ENCODE measurements at regions not wholly inside any gene's neighbourhood (a gene's known extent, or its start where the extent isn't known, plus 50 kb on each side); places are given as distances from the start of the nearest gene placed in this dataset.

DNA sequence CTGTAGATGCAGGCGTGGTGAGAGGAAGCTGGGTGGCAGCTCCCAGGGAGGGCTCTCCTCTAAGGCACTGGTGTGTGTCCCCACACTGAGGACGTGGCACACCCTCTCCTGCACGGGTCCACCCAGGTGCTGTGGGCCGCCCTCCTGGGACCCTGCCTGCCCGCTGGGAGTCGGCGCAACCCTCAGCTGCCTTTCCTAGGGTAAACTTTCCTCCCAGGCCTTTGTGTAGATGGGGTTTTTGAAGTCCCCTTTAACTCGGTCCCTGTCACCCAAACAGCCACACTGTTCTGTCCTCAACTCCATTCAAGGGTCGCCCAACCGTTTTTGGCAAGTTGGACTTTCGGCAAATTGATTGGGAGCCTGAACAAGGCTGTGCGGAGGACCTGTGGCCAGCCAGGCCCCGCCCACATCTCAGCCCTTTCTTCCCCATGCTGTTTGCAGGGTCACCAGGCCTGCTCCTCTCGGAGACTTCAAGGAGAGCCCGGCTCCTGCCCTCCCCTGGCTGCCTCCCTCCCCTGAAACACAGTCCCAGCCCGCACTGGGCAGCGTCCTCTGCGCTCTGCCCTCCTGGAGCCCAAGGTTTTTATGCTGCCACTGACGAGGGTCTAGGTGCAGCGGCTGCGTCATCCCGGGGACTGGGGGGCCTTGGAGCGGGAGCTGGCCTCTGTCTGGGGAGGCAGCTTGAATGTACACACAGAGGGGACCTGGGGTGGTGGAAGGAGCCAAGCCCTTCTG, 1126.2 kb downstream of the BRD1 start:
- DNase-seq (ENCODE audit: low read depth): no peak
- H3K4me3 ChIP-seq (ENCODE audit: low read depth, low read length): no peak overlapping the region
- ChIA-PET CTCF (no interaction called here), POLR2A (no interaction called here)
- no peaks in the 10 kb centered on the region for H3K27me3 ChIP-seq (ENCODE audit: control insufficient read depth, insufficient read depth, low read length)
- no peaks in the 10 kb centered on the region for H3K36me3 ChIP-seq (ENCODE audit: control insufficient read depth, insufficient read depth, low read length)
- TF ChIP-seq, protein P1, sequence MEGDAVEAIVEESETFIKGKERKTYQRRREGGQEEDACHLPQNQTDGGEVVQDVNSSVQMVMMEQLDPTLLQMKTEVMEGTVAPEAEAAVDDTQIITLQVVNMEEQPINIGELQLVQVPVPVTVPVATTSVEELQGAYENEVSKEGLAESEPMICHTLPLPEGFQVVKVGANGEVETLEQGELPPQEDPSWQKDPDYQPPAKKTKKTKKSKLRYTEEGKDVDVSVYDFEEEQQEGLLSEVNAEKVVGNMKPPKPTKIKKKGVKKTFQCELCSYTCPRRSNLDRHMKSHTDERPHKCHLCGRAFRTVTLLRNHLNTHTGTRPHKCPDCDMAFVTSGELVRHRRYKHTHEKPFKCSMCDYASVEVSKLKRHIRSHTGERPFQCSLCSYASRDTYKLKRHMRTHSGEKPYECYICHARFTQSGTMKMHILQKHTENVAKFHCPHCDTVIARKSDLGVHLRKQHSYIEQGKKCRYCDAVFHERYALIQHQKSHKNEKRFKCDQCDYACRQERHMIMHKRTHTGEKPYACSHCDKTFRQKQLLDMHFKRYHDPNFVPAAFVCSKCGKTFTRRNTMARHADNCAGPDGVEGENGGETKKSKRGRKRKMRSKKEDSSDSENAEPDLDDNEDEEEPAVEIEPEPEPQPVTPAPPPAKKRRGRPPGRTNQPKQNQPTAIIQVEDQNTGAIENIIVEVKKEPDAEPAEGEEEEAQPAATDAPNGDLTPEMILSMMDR (IDR thresholded peaks at IDR 0.05; ENCODE audit: insufficient read depth, low read depth, low read length): no peak

DNA sequence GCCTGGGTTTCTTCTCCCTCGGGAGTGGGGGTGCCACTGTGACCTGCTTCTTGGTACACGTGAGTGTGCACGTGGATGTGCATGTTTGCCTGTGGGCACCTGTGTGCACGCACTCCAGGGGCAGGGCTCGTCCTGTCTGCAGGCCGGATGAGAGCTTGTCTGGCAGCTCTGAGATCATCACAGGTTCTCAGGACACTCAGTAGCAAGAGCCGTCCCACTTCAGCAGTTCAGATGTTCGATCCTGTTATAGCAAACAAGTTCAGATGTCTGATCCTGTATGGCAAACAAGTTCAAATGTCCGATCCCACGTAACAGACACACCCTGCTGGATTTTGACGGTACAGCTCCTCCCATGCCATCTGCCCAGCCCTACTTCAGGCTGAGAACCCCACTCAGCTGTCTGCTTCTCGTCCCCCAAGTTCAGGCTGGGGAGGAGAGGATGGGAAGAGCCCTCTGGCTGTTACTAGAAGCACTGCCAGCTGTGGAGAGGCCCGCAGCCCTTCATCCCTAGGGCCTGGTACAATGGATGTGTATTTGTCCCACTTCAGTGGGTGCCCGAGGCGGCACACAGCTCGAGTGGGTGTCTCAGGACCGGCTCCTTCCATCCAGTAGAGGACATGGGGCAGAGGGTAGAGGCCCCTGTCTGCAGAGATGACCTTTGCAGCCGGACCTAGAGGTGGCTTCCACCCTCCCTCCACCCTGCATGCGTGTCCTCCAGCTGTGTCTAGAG, 1126.9 kb downstream of the BRD1 start:
- CTCF ChIA-PET: no interaction called here
- no peak overlapping the region for H3K4me3 ChIP-seq (ENCODE audit: low read depth, low read length)
- H3K27me3 ChIP-seq (ENCODE audit: control insufficient read depth, insufficient read depth, low read length): no peaks in the 10 kb centered on the region
- H3K36me3 ChIP-seq (ENCODE audit: control insufficient read depth, insufficient read depth, low read length): no peaks in the 10 kb centered on the region
- TF ChIP-seq, protein P1 (IDR thresholded peaks at IDR 0.05; ENCODE audit: insufficient read depth, low read depth, low read length): no peak
- DNase-seq (ENCODE audit: low read depth): no peak
- POLR2A ChIA-PET: no interaction called here

DNA sequence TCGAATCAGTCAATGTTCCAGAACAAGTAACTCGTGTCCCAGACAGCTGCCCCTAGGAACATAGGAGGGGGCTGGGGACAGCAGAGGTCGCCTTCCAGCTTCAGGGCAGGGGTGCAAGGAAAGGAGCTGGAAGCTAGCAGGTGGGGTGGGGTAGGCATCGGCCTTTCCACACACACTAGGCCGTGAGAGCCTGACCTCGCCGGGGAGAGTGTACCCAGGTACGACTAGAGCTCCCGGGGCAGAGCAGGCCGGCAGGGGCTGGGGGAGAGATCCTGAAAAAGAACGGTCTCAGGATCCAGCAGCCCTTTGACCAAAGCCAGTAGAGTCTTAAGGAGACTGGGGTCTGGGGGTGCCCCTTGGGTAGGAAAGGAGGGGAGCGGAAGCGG, 1127.5 kb downstream of the BRD1 start:
- H3K27me3 ChIP-seq (ENCODE audit: control insufficient read depth, insufficient read depth, low read length): no peaks in the 10 kb centered on the region
- ChIA-PET CTCF (no interaction called here), POLR2A (no interaction called here)
- TF ChIP-seq, protein P1 (IDR thresholded peaks at IDR 0.05; ENCODE audit: insufficient read depth, low read depth, low read length): no peak
- no peaks in the 10 kb centered on the region for H3K36me3 ChIP-seq (ENCODE audit: control insufficient read depth, insufficient read depth, low read length)
- no peak for DNase-seq (ENCODE audit: low read depth)
- no peak overlapping the region for H3K4me3 ChIP-seq (ENCODE audit: low read depth, low read length)

DNA sequence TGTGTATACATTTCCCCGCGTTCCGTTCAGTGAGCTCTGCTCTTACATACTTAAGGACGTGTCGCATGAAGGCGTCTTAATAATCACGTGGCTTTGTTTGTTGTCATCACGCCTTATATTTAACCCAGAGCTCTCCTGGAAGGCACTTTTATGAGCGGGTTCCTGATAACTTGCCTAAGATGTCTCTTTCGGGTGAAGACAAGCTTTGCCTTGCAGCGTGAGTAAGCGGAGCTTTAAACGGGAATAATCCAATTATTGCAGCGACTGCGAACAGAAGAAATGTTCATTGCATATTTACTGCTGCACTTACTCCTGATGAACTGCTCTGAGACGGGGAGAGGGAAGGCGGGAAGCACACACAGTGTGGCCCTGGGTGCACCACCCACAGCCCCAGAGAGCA, 1128.2 kb downstream of the BRD1 start:
- no peaks in the 10 kb centered on the region for H3K36me3 ChIP-seq (ENCODE audit: control insufficient read depth, insufficient read depth, low read length)
- ChIA-PET CTCF (no interaction called here), POLR2A (no interaction called here)
- no peaks in the 10 kb centered on the region for H3K27me3 ChIP-seq (ENCODE audit: control insufficient read depth, insufficient read depth, low read length)
- H3K4me3 ChIP-seq (ENCODE audit: low read depth, low read length): no peak overlapping the region
- DNase-seq (ENCODE audit: low read depth): no peak
- TF ChIP-seq, protein P1 (IDR thresholded peaks at IDR 0.05; ENCODE audit: insufficient read depth, low read depth, low read length): no peak

DNA sequence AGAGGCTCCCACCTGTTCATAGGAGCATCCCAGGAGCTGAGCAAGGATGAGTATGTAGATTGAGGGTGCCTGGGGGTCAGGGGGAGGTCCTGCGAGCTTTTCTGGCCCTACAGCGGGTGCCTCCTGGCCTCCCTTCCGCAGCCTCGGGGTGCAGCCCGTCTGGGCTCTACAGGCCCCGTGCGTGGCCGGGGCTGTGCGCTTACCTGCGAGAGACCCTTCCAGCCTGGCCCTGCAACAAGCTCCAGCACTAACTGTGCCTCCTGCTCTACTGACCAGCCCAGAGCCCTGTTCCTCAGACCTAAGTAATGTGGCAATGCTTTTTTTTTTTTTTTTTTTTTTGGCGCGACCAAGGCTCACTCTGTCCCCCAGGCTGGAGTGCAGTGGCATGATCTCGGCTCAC, 1129.1 kb downstream of the BRD1 start:
- no peaks in the 10 kb centered on the region for H3K36me3 ChIP-seq (ENCODE audit: control insufficient read depth, insufficient read depth, low read length)
- TF ChIP-seq, protein P1 (IDR thresholded peaks at IDR 0.05; ENCODE audit: insufficient read depth, low read depth, low read length): no peak
- DNase-seq (ENCODE audit: low read depth): no peak
- POLR2A ChIA-PET: no interaction called here
- no peak overlapping the region for H3K4me3 ChIP-seq (ENCODE audit: low read depth, low read length)
- H3K27me3 ChIP-seq (ENCODE audit: control insufficient read depth, insufficient read depth, low read length): no peaks in the 10 kb centered on the region
- CTCF ChIA-PET: no interaction called here

Data from BJ (cell line).